AG08395 (cell line): ENCODE measurements at regions not wholly inside any gene's neighbourhood (a gene's known extent, or its start where the extent isn't known, plus 50 kb on each side); places are given as distances from the start of the nearest gene placed in this dataset.

ENCODE experiments used
- DNase-seq: peaks from one replicate; pipeline ENCODE4 v3.0.0; 2012; ENCODE audit warnings: mixed read lengths, low spot score

- DNase-seq = no peak
These were observed 291.8 kb downstream of the CHRM3 start for GRCh38 chr1:239678181-239678580.

- DNase-seq = no peak
These were observed 295.7 kb downstream of the CHRM3 start for GRCh38 chr1:239682046-239682445.

- no peak for DNase-seq
These were observed 296.6 kb downstream of the CHRM3 start for GRCh38 chr1:239682960-239683359.

GRCh38 chr1:239686386-239686785, 300.0 kb downstream of the CHRM3 start:
- no peak for DNase-seq

- DNase-seq = no peak
These were observed 309.9 kb downstream of the CHRM3 start for GRCh38 chr1:239696317-239696716.

GRCh38 chr1:239700667-239701066, 314.3 kb downstream of the CHRM3 start:
- DNase-seq = no peak

- no peak for DNase-seq
These were observed 316.7 kb downstream of the CHRM3 start for GRCh38 chr1:239703075-239703474.

- DNase-seq = no peak
These were observed 320.0 kb downstream of the CHRM3 start for GRCh38 chr1:239706245-239706892.

GRCh38 chr1:239707615-239708014, 321.2 kb downstream of the CHRM3 start:
- DNase-seq = no peak

GRCh38 chr1:239708622-239709021, 322.3 kb downstream of the CHRM3 start:
- DNase-seq = no peak

GRCh38 chr1:239711768-239712167, 325.4 kb downstream of the CHRM3 start:
- no peak for DNase-seq

- no peak for DNase-seq
These were observed 330.9 kb downstream of the CHRM3 start for GRCh38 chr1:239717097-239717917.

- no peak for DNase-seq
These were observed 331.5 kb downstream of the CHRM3 start for GRCh38 chr1:239717918-239718184.

- DNase-seq = no peak
These were observed 332.2 kb downstream of the CHRM3 start for GRCh38 chr1:239718571-239718970.

GRCh38 chr1:239718997-239719628, 332.7 kb downstream of the CHRM3 start:
- no peak for DNase-seq

GRCh38 chr1:239719642-239720258, 333.4 kb downstream of the CHRM3 start:
- no peak for DNase-seq

GRCh38 chr1:239722035-239722434, 335.7 kb downstream of the CHRM3 start:
- no peak for DNase-seq

- DNase-seq = no peak
These were observed 337.5 kb downstream of the CHRM3 start for GRCh38 chr1:239723776-239724367.

GRCh38 chr1:239725371-239725770, 339.0 kb downstream of the CHRM3 start:
- DNase-seq = no peak

- no peak for DNase-seq
These were observed 339.6 kb downstream of the CHRM3 start for GRCh38 chr1:239725933-239726332.

- no peak for DNase-seq
These were observed 344.0 kb downstream of the CHRM3 start for GRCh38 chr1:239730378-239730777.

- DNase-seq = no peak
These were observed 344.8 kb downstream of the CHRM3 start for GRCh38 chr1:239731082-239731748.
